ENCODE measurements at regions not wholly inside any gene's neighbourhood (a gene's known extent, or its start where the extent isn't known, plus 50 kb on each side); places are given as distances from the start of the nearest gene placed in this dataset.

DNA sequence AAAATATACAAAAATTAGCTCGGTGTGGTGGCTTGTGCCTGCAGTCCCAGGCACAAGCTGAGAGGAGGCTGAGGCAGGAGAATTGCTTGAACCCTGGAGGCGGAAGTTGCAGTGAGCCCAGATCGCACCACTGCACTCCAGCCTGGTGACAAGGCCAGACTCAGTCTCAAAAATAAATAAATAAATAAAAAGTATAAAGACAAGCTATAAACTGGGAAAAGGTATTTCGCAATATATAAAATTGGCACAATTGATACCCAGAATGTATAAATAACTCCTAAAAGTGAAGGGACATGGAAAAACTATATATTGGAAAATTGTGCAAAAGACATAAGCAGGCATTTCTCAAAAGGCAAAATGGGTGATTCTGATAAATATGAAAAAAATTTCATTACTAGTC lies 657.9 kb upstream of the SLC8A1 start:
- TF ChIP-seq, protein P1, sequence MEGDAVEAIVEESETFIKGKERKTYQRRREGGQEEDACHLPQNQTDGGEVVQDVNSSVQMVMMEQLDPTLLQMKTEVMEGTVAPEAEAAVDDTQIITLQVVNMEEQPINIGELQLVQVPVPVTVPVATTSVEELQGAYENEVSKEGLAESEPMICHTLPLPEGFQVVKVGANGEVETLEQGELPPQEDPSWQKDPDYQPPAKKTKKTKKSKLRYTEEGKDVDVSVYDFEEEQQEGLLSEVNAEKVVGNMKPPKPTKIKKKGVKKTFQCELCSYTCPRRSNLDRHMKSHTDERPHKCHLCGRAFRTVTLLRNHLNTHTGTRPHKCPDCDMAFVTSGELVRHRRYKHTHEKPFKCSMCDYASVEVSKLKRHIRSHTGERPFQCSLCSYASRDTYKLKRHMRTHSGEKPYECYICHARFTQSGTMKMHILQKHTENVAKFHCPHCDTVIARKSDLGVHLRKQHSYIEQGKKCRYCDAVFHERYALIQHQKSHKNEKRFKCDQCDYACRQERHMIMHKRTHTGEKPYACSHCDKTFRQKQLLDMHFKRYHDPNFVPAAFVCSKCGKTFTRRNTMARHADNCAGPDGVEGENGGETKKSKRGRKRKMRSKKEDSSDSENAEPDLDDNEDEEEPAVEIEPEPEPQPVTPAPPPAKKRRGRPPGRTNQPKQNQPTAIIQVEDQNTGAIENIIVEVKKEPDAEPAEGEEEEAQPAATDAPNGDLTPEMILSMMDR (IDR thresholded peaks at IDR 0.05; ENCODE audit: insufficient read depth, low read length) = no peak
- TF ChIP-seq POLR2AphosphoS5 (IDR thresholded peaks at IDR 0.05; ENCODE audit: low read depth) (no peak), GABPA (IDR thresholded peaks at IDR 0.05; ENCODE audit: low read depth) (no peak)
- TF ChIP-seq, protein P2, sequence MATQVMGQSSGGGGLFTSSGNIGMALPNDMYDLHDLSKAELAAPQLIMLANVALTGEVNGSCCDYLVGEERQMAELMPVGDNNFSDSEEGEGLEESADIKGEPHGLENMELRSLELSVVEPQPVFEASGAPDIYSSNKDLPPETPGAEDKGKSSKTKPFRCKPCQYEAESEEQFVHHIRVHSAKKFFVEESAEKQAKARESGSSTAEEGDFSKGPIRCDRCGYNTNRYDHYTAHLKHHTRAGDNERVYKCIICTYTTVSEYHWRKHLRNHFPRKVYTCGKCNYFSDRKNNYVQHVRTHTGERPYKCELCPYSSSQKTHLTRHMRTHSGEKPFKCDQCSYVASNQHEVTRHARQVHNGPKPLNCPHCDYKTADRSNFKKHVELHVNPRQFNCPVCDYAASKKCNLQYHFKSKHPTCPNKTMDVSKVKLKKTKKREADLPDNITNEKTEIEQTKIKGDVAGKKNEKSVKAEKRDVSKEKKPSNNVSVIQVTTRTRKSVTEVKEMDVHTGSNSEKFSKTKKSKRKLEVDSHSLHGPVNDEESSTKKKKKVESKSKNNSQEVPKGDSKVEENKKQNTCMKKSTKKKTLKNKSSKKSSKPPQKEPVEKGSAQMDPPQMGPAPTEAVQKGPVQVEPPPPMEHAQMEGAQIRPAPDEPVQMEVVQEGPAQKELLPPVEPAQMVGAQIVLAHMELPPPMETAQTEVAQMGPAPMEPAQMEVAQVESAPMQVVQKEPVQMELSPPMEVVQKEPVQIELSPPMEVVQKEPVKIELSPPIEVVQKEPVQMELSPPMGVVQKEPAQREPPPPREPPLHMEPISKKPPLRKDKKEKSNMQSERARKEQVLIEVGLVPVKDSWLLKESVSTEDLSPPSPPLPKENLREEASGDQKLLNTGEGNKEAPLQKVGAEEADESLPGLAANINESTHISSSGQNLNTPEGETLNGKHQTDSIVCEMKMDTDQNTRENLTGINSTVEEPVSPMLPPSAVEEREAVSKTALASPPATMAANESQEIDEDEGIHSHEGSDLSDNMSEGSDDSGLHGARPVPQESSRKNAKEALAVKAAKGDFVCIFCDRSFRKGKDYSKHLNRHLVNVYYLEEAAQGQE (IDR thresholded peaks at IDR 0.05; ENCODE audit: insufficient replicate concordance, low read depth) = no peak

Measured in HL-60 (cell line).